Right cardiac atrium (tissue), 5 donors: ENCODE measurements at regions not wholly inside any gene's neighbourhood (a gene's known extent, or its start where the extent isn't known, plus 50 kb on each side); places are given as distances from the start of the nearest gene placed in this dataset.

Experiments
- ATAC-seq, 2 donors: fragments of 200-7000 bp; cut with Tn5 transposase; one replicate each; pipeline versions ENCODE4 v1.8.0 to v1.9.1; 2020; ENCODE audit warnings: moderate library complexity in 2 of 2, mild to moderate bottlenecking in 1 of 2
- DNase-seq, 3 donors: peaks; one replicate each; pipeline ENCODE4 v3.0.0-alpha.2; 2020
- H3K27ac ChIP-seq: one replicate; pipeline ENCODE4 v1.5.1; 2013; ENCODE audit warnings: mild to moderate bottlenecking, low read length, control low read depth, moderate library complexity
- H3K27me3 ChIP-seq: one replicate; pipeline ENCODE4 v1.6.1; 2013; ENCODE audit not compliant: control insufficient read depth, insufficient read depth
- H3K4me1 ChIP-seq: one replicate; pipeline ENCODE4 v1.6.1; 2013; ENCODE audit warnings: low read length; ENCODE audit not compliant: control insufficient read depth, insufficient read depth
- H3K4me3 ChIP-seq: one replicate; pipeline ENCODE4 v1.5.1; 2013; ENCODE audit warnings: low read length, control low read depth
- H3K9me3 ChIP-seq: one replicate; pipeline ENCODE4 v1.6.1; 2013; ENCODE audit warnings: low read length; ENCODE audit not compliant: control insufficient read depth
- WGBS: extraction: QIAGEN DNeasy Blood & Tissue Kit; methylation state at CpG from one replicate; pipeline ENCODE4 v1.1.7; 2013; 5-methylcytosine and 5-hydroxymethylcytosine counted together
- intact Hi-C, 4 donors: fragments of 100-400 bp; cut with DNase I; formaldehyde crosslinking; loops; one replicate each; pipeline versions ENCODE4 v1.11.0 to v1.14.0; 2022 to 2023
- donor health status: healthy with polysubstance abuse.
- donor health status: DM: no; HTN: yes; CAD: no.
- donor health status: DM: no; HTN: no; CAD: no.
- donor health status: DM: no; HTN: yes; CAD: no; lungs with severe emphysema.
- donor health status: DM: yes; HTN: yes; CAD: no.

DNA sequence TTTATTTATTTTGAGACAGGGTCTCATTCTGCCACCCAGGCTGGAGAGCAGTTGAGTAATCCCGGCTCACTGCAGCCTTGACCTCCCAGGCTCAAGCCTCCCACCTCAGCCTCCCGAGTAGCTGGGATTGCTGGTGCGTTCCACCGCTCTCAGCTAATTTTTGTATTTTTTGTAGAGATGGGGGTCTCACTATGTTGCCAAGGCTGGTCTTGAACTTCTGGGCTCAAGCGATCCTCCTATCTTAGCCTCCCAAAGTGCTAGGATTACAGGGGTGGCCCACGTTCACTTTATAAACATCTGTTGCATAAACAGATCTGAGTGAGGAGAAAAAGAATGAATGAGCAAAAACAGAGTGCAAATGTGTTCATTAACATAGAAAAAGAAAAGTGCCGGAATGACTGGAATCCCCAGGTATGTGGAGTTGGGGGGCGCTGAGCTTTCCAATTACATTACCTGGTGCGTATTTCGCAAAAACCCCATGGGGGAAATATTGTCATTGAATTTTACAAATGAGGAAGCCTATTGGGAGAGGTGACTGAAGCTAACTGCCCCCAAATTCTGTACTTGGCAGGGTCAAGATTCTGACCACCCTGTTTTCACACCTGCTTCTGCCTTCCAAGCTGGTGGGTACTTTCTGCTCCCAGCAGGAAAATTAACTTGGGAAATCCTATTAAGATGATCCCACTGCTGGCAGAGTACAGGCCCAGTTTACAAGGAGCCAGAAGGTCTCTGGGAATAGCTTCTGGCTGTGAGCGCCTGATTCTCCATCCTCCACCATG is 207.7 kb upstream of the JARID2 start:
- ATAC-seq = no peak
- Histone ChIP-seq H3K4me3 (no peak overlapping the region), H3K9me3 (no peaks in the 10 kb centered on the region), H3K4me1 (peaks cover 3% of the 10 kb centered on the region), H3K27me3 (no peaks in the 10 kb centered on the region), H3K27ac (no peak overlapping the region)
- intact Hi-C loops = no loop called here
- WGBS = 97% methylated on average over 11 of the region's 11 CpGs
- DNase-seq = no peak

- intact Hi-C loops = no loop called here
- H3K27ac ChIP-seq = no peak overlapping the region
- ATAC-seq (no peak), DNase-seq (no peak)
- H3K4me1 ChIP-seq = peaks cover 3% of the 10 kb centered on the region
- H3K4me3 ChIP-seq = no peak overlapping the region
- 98% methylated on average over 3 of the region's 3 CpGs for WGBS
- H3K9me3 ChIP-seq = no peaks in the 10 kb centered on the region
- no peaks in the 10 kb centered on the region for H3K27me3 ChIP-seq
These were observed 206.7 kb upstream of the JARID2 start for GRCh38 chr6:15039136-15039535.

DNA sequence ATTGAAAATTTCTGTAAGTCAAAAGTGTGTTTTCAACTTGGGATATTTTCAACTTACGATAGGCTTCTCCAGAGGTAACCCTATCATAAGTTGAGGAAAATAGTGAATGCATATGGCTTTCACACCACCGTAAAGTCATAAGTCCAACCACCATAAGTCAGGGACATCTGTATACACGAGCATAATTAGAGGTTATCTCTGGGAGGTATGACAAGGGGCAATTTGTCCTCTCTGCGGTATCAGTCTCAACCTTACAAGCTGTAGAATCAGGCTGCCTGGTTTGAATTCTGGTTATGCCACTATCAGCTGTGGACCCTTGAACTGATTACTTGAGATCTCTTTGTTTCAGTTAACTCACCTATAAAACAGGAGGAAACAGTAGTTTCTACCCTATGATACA is 202.9 kb upstream of the JARID2 start:
- H3K27ac ChIP-seq = no peak overlapping the region
- no peak overlapping the region for H3K4me3 ChIP-seq
- H3K4me1 ChIP-seq = peaks cover 3% of the 10 kb centered on the region
- WGBS = 90% methylated on average over 4 of the region's 4 CpGs
- DNase-seq (no peak), ATAC-seq (no peak)
- intact Hi-C loops = no loop called here
- H3K9me3 ChIP-seq = no peaks in the 10 kb centered on the region
- no peaks in the 10 kb centered on the region for H3K27me3 ChIP-seq

- no peak for DNase-seq
- intact Hi-C loops = no loop called here
- Histone ChIP-seq H3K4me1 (peaks cover under 1% of the 10 kb centered on the region), H3K4me3 (no peak overlapping the region), H3K27me3 (no peaks in the 10 kb centered on the region), H3K9me3 (no peaks in the 10 kb centered on the region), H3K27ac (no peak overlapping the region)
- ATAC-seq = no peak
- WGBS = 84% methylated on average over 4 of the region's 4 CpGs
These were observed 201.6 kb upstream of the JARID2 start for GRCh38 chr6:15044146-15044882.

DNA sequence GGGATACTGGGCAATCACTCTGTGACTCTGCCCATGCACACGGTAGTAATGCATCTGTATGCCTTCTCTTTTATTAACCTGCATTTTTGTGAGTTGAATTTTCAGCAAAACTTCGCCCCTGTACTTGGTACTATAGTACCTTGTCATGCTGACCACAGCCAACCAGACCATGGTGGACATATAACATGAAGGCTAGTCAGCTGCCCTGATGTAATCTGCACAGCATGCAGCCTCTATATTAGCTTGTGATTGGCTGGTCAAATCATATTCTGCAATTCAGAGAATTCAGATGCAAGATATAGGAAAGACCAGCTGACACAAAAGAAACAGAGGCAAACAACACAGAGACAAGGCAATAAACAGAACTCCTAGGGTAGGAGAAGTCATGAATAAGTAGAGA is 200.9 kb upstream of the JARID2 start:
- Histone ChIP-seq H3K27me3 (no peaks in the 10 kb centered on the region), H3K4me3 (no peak overlapping the region), H3K27ac (no peak overlapping the region), H3K4me1 (no peaks in the 10 kb centered on the region), H3K9me3 (no peaks in the 10 kb centered on the region)
- DNase-seq = no peak
- no peak for ATAC-seq
- intact Hi-C loops = no loop called here
- WGBS = 97% methylated on average over 2 of the region's 2 CpGs

DNA sequence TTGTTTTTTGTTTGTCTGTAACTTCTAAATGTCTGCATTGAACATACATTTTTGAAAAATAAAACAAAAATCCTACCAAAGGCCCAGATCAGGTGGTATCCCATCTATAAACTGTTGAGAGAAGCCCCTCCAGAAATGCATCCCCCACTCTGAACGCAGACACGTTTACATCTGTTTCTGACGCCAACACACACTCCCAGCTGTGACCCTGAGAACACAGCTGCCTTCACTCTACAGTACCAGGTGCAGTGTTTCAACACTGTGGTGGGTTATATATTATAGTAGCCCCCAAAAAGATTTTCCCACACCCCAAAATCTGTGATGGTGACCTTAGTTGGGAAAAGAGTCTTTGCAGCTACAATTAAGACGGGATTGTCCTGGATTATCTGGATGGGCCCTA is 199.1 kb upstream of the JARID2 start:
- intact Hi-C loops = no loop called here
- 86% methylated on average over 4 of the region's 4 CpGs for WGBS
- Histone ChIP-seq H3K27ac (no peak overlapping the region), H3K27me3 (no peaks in the 10 kb centered on the region), H3K4me3 (no peak overlapping the region), H3K9me3 (no peaks in the 10 kb centered on the region), H3K4me1 (no peaks in the 10 kb centered on the region)
- ATAC-seq (no peak), DNase-seq (no peak)

DNA sequence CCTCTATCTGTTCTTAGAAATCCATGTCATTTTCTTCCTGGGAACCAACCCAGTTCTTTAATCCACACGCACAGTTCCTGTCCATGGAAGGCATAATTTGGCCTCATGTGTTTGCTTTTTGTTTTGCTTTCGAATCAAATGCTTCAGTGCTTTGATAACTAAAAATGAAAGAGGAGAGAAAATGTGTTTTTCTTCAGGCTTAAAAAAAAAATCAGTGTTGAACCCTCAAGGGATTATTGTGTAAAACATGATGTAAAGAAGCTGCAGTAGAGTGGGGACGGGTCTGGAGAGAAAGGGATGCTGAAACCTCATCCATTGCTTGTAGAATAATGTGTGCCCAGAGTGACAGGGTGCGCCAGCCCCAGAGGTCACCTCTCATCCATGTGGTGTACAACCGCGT is 197.5 kb upstream of the JARID2 start:
- no peak for DNase-seq
- Histone ChIP-seq H3K4me1 (no peaks in the 10 kb centered on the region), H3K27me3 (no peaks in the 10 kb centered on the region), H3K9me3 (no peaks in the 10 kb centered on the region), H3K4me3 (no peak overlapping the region), H3K27ac (no peak overlapping the region)
- WGBS = 81% methylated on average over 6 of the region's 6 CpGs
- ATAC-seq = no peak
- intact Hi-C loops = no loop called here

GRCh38 chr6:15058200-15059061 is 187.4 kb upstream of the JARID2 start:
- no peak for DNase-seq
- 77% methylated on average over 9 of the region's 9 CpGs for WGBS

DNA sequence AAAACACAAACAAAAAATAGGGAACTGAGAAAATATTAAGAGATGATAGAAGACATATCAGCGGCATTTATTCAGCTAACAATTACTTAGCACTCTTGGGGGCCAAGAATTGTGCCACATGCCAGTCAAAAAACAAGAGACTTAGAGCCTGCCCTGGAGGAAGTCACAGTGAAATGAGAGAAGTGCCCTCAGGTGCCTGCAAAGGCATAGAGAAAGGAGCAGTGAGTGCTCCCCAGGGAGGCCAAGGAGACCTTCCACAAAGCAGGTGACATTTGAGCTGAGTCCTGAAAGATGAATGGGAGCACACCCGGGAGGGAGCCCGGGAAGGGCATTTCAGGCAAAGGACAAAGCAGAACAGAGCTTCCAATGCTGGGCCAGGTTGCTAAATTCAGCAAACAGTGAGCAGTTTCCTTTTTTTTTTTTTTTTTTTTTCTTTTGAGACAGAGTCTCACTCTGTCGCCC is 184.7 kb upstream of the JARID2 start:
- intact Hi-C loops = no loop called here
- DNase-seq = no peak
- H3K9me3 ChIP-seq = no peaks in the 10 kb centered on the region
- H3K27me3 ChIP-seq = no peaks in the 10 kb centered on the region
- no peak overlapping the region for H3K4me3 ChIP-seq
- WGBS = 52% methylated on average over 4 of the region's 4 CpGs
- ATAC-seq = no peak
- no peak overlapping the region for H3K27ac ChIP-seq
- H3K4me1 ChIP-seq = peaks cover 2% of the 10 kb centered on the region

More at GRCh38 chr6:15058200-15059061, 187.4 kb upstream of the JARID2 start:
- no peak for ATAC-seq
- Histone ChIP-seq H3K9me3 (no peaks in the 10 kb centered on the region), H3K27me3 (no peaks in the 10 kb centered on the region), H3K27ac (no peak overlapping the region), H3K4me3 (no peak overlapping the region), H3K4me1 (peaks cover 2% of the 10 kb centered on the region)
- intact Hi-C loops = no loop called here

DNA sequence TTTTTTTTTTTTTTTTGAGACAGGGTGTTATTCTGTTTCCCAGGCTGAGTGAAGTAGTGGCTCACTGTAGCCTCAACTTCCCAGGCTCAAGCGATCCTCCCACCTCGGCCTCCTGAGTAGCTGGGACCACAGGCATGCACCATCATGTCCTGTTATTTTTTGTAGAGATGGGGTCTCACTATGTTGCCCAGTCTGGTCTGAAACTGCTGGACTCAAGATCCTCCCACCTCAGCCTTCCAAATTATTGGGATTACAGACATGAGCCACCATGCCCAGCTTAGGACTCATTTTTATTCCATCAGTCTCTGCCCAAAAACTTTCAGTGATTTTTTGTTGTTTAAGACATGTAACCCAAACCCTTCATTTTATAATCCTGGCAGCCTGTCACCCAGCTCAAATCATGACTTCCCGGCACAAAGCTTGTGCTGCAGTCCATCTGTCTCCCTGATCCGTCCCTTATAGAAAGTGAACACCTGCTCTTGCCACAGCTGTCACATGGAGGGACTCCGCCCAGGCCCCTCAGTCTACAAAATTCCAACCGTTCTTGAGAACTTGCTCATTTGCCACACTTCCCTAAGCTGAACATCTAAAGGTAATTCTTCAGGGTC is 183.9 kb upstream of the JARID2 start:
- 91% methylated on average over 6 of the region's 6 CpGs for WGBS

More for the DNA sequence above, 183.9 kb upstream of the JARID2 start:
- Histone ChIP-seq H3K4me3 (no peak overlapping the region), H3K27ac (no peak overlapping the region), H3K27me3 (no peaks in the 10 kb centered on the region), H3K4me1 (peaks cover 4% of the 10 kb centered on the region), H3K9me3 (no peaks in the 10 kb centered on the region)
- no peak for DNase-seq
- no peak for ATAC-seq
- intact Hi-C loops = no loop called here
